HG02678 (cell line): ENCODE measurements at regions not wholly inside any gene's neighbourhood (a gene's known extent, or its start where the extent isn't known, plus 50 kb on each side); places are given as distances from the start of the nearest gene placed in this dataset.
"Not testable (repeated sequence)": the region's sequence is repeated elsewhere in the genome, so short reads cannot be mapped to it uniquely, and the experiment has no call there.

Experiments used
- ATAC-seq: cut with Tn5 transposase; IDR thresholded peaks from one replicate; pipeline ENCODE4 v1.9.1; 2021; ENCODE audit warnings: mild to moderate bottlenecking, moderate library complexity; ENCODE audit not compliant: unreplicated experiment

- ATAC-seq: no peak
Measured at GRCh38 chr10:32217216-32217615, 129.7 kb downstream of the EPC1 start.

- not testable (repeated sequence) for ATAC-seq
Measured at GRCh38 chr10:32213838-32214237, 133.1 kb downstream of the EPC1 start.

- no peak for ATAC-seq
Measured at GRCh38 chr10:32211046-32211363, 136.0 kb downstream of the EPC1 start.

- no peak for ATAC-seq
Measured at GRCh38 chr10:32210306-32211045, 136.5 kb downstream of the EPC1 start.

- not testable (repeated sequence) for ATAC-seq
Measured at GRCh38 chr10:32208005-32208404, 139.0 kb downstream of the EPC1 start.

- ATAC-seq: peak; percentile 61
Measured at GRCh38 chr10:32207544-32207943, 139.4 kb downstream of the EPC1 start.

- ATAC-seq: no peak
Measured at GRCh38 chr10:32205670-32206069, 141.3 kb downstream of the EPC1 start.

- no peak for ATAC-seq
Measured at GRCh38 chr10:32204606-32205005, 142.4 kb downstream of the EPC1 start.

- no peak for ATAC-seq
Measured at GRCh38 chr10:32199714-32200394, 143.6 kb upstream of the KIF5B start.

GRCh38 chr10:32197423-32197822, 141.2 kb upstream of the KIF5B start:
- no peak for ATAC-seq

- peak; percentile 67 for ATAC-seq
Measured at GRCh38 chr10:32190890-32191491, 134.8 kb upstream of the KIF5B start.

- ATAC-seq: no peak
Measured at GRCh38 chr10:32189400-32190084, 133.3 kb upstream of the KIF5B start.

GRCh38 chr10:32188601-32189000, 132.4 kb upstream of the KIF5B start:
- not testable (repeated sequence) for ATAC-seq

GRCh38 chr10:32187686-32188085, 131.5 kb upstream of the KIF5B start:
- no peak for ATAC-seq

- not testable (repeated sequence) for ATAC-seq
Measured at GRCh38 chr10:32183652-32184051, 127.4 kb upstream of the KIF5B start.

GRCh38 chr10:32182476-32182875, 126.3 kb upstream of the KIF5B start:
- no peak for ATAC-seq

GRCh38 chr10:32180390-32181280, 124.4 kb upstream of the KIF5B start:
- ATAC-seq: no peak

GRCh38 chr10:32179836-32180235, 123.6 kb upstream of the KIF5B start:
- no peak for ATAC-seq

- not testable (repeated sequence) for ATAC-seq
Measured at GRCh38 chr10:32177594-32177993, 121.4 kb upstream of the KIF5B start.

- ATAC-seq: no peak
Measured at GRCh38 chr10:32175629-32176028, 119.4 kb upstream of the KIF5B start.
